GM19043 (cell line): ENCODE measurements at regions not wholly inside any gene's neighbourhood (a gene's known extent, or its start where the extent isn't known, plus 50 kb on each side); places are given as distances from the start of the nearest gene placed in this dataset.

Experiments used
- ATAC-seq: cut with Tn5 transposase; IDR thresholded peaks from one replicate; pipeline ENCODE4 v1.9.1; 2021; ENCODE audit warnings: low read depth; ENCODE audit not compliant: unreplicated experiment

GRCh38 chr18:41558715-41559114 is 396.3 kb upstream of the PIK3C3 start:
- no peak for ATAC-seq

GRCh38 chr18:41553716-41554115 is 401.3 kb upstream of the PIK3C3 start:
- ATAC-seq = no peak

GRCh38 chr18:41548521-41549260 is 406.3 kb upstream of the PIK3C3 start:
- ATAC-seq = no peak

- ATAC-seq = no peak
Measured at GRCh38 chr18:41545091-41545888, 409.7 kb upstream of the PIK3C3 start.

GRCh38 chr18:41543815-41544214 is 411.2 kb upstream of the PIK3C3 start:
- no peak for ATAC-seq

GRCh38 chr18:41540237-41540871 is 414.7 kb upstream of the PIK3C3 start:
- no peak for ATAC-seq

- ATAC-seq = no peak
Measured at GRCh38 chr18:41538751-41539150, 416.3 kb upstream of the PIK3C3 start.

GRCh38 chr18:41537666-41538065 is 417.4 kb upstream of the PIK3C3 start:
- no peak for ATAC-seq

- ATAC-seq = no peak
Measured at GRCh38 chr18:41532344-41533086, 422.5 kb upstream of the PIK3C3 start.

- no peak for ATAC-seq
Measured at GRCh38 chr18:41530970-41531369, 424.1 kb upstream of the PIK3C3 start.

- no peak for ATAC-seq
Measured at GRCh38 chr18:41529093-41529492, 425.9 kb upstream of the PIK3C3 start.

- ATAC-seq = no peak
Measured at GRCh38 chr18:41526054-41526453, 429.0 kb upstream of the PIK3C3 start.

GRCh38 chr18:41524674-41525470 is 430.2 kb upstream of the PIK3C3 start:
- no peak for ATAC-seq

GRCh38 chr18:41517142-41517541 is 437.9 kb upstream of the PIK3C3 start:
- ATAC-seq = no peak

GRCh38 chr18:41513438-41513837 is 441.6 kb upstream of the PIK3C3 start:
- ATAC-seq = no peak

GRCh38 chr18:41504316-41504715 is 450.7 kb upstream of the PIK3C3 start:
- no peak for ATAC-seq

- no peak for ATAC-seq
Measured at GRCh38 chr18:41501848-41502247, 453.2 kb upstream of the PIK3C3 start.

GRCh38 chr18:41499345-41499744 is 455.7 kb upstream of the PIK3C3 start:
- no peak for ATAC-seq

GRCh38 chr18:41490861-41491260 is 464.2 kb upstream of the PIK3C3 start:
- ATAC-seq = no peak

GRCh38 chr18:41486575-41486974 is 468.5 kb upstream of the PIK3C3 start:
- no peak for ATAC-seq
